NCI-H1417 (cell line): ENCODE measurements at regions not wholly inside any gene's neighbourhood (a gene's known extent, or its start where the extent isn't known, plus 50 kb on each side); places are given as distances from the start of the nearest gene placed in this dataset.
"Not testable (repeated sequence)": the region's sequence is repeated elsewhere in the genome, so short reads cannot be mapped to it uniquely, and the experiment has no call there.

Source experiments
- DNase-seq, 3 experiments: peaks; one replicate each; lab custom pipeline; 2025; lab: John Stamatoyannopoulos, UW

DNA sequence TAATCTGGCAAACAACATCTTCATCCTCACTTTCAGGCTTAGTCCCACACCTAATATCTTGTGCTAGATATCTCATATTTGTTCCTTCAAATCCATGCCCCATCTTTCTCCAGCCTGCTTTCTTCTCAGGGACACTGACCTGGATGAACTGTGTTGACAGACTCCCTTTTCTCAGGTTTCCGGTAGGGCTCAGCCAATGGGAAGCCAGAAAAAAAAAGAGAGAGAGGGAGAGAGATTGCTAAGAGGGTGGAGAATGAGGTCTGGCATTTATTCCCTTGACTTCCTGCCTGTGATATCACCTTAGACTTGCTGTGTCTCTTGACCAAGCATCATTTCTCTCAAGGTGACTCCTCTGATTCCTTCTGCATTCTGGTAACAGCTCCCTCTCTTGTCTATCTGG is 145.6 kb upstream of the ABI3BP start:
- DNase-seq = no peak

DNA sequence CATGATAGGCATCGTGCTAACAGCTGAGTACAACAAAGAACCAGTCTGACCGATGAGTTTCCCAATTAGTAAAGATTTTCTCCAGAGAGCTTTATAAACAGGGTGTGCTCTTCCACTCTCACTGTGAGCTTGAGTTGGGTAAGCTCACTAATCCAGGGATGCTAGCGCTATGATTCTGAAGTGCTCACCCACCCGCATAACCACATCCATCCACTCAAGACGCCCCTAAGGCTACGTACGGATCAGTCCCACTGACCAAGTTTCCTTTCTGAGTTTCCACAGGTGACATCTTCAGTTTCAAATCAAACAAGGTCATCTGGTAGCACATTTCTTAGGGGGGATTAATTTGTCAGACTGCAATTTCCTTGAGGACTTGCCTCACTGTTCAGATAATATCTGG is 141.1 kb upstream of the ABI3BP start:
- no peak for DNase-seq

DNA sequence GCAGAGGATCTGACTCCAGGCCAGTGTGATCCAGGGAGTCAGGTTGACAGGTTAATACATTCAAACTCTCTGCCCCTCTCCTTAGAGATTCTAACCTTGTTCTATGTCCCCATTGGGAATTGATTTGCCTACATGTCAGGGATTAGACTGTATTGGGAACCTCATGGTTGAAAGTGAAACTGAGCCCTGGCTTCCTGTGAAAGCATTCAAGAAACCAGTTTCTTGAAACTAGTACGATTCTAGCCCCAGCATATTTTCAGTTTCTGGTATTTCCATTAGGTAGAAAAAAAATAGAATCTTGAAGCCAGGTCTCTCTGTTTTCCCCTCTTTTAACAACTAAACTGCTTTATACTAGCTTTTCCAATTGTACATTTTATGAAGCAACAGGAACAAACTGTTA is 140.4 kb upstream of the ABI3BP start:
- no peak for DNase-seq

DNA sequence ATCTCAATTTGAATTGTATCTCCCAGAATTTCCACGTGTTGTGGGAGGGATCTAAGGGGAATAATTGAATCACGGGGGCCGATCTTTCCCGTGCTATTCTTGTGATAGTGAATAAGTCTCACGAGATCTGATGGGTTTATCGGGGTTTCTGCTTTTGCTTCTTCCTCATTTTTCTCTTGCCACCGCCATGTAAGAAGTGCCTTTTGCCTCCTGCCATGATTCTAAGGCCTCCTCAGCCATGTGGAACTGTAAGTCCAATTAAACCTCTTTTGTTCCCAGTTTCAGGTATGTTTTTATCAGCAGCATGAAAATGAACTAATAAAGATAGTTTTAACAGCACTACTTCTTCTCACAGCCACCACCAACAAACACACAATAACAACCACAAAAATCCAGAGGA is 140.0 kb upstream of the ABI3BP start:
- not testable (repeated sequence) for DNase-seq

DNA sequence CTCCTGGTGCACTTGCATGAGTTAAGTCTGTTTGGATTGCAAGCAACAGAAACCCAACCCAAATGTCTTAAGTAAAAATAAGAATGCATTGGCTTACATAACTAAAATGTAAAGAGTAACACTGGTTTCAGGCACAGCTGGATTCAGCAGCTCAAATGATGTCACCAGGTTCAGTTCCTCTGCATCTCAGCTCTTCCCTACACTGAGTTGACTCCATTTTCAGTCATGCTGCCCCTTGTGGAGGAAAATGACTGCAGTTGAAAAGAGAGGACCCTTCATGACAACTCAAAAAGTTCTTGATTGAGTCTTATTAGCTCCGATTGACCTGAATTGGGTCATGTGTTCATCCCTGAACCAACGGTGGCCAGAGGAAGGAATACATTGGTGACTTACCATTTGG is 138.5 kb upstream of the ABI3BP start:
- no peak for DNase-seq

DNA sequence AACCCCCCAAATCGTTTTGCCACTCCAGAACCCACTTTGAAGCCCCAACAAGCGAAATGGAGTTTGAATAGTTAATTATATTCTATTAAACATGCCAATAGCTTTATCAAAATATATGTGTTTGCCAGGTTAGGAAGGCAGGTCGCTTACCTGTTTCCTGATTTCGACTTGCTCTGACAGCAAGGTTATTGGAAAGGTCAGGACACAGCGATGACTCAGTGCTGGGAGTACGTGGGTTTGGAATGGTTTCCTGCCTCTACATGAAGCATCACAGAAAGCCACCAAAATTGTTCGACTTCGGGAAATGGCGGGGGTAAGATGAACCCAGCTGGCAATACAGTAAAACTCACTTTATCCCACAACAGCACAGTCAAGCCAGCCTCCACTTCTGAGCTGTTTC is 135.6 kb upstream of the ABI3BP start:
- no peak for DNase-seq

DNA sequence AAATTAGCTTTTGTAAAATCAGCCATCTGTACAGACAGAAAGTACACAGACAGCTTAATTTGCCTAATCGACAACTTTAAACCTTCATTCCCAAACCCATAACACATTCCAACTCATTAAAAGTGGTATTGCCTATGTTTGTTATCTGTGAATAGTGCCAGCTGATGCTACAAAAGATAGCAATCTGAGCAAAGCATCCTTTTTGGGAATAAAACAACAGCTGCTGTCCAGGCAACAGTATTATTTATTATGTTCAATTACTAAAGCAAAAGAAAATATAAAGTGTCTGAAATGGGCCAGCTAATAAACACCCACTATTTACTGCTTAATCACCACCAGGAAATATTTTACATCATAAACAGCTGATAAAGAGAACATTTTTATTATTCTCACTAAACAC is 134.8 kb upstream of the ABI3BP start:
- no peak for DNase-seq

DNA sequence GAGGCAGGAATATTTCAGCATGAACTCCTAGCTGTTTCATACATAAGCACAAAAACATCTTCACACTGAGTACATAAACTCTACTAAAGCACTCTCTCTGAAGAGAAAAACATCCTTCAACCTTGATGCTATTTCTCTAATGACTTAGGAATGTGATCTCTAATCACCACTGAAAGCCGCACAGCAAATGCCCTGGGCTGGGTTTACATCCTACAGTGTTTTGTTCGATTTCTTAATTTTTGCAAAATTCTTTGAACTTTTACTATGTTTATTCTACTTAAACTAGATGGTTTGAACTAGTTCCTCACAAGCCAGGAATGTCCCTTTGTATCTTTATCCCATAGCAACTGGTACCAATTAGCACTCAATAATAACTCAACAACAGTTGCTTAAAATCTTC is 130.9 kb upstream of the ABI3BP start:
- DNase-seq = no peak

DNA sequence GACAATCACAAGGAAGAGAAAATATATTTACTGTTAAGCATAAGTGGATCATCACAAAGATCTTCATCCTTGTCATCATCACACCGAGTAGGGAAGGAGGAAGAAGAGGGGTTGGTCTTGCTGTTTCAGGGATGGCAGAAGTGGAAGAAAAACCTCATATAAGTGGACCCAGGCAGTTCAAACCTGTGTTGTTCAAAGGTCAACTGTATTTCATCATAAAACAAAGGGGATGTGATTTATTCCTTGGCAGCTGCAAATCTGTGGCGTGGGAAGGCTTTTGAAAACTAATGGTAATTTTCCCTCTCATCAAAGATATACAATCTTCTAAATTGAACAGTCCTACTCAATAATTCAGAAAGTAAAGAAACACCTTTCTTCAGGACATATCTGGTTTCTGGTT is 129.9 kb upstream of the ABI3BP start:
- DNase-seq = no peak

DNA sequence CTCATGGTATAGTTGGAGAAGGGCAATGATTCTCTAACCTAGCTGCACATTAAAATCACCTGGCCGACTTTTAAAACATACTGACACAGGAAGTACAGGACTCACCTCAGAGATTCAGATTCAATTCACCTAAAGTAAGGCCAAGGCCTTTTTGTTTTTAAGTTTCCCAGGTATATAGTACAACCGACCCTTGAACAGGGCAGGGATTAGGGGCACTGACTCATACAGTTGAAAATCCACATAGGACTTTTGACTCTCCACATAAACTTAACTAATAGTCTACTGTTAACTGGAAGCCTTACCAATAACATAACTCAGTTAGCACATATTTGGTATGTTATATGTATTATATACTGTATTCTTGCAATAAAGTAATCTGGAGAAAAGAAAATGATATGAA is 129.5 kb upstream of the ABI3BP start:
- no peak for DNase-seq

DNA sequence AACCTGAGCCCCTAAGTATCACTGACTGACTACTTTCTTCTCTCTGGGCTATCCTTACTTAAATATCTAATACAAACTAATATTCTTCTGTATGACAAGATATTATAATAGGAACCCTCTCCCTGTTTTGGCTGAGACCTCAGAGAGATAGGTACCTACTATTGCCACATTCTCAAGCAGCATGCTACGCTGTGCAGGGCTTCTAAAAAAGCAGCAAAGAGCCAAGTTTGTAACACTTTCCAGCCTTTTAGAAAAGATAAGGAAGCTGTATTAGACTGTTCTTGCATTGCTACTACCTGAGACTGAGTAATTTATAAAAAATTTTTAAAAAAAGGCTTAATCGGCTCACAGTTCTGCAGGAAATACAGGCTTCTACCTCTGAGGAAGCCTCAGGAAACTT is 126.8 kb upstream of the ABI3BP start:
- DNase-seq = no peak

DNA sequence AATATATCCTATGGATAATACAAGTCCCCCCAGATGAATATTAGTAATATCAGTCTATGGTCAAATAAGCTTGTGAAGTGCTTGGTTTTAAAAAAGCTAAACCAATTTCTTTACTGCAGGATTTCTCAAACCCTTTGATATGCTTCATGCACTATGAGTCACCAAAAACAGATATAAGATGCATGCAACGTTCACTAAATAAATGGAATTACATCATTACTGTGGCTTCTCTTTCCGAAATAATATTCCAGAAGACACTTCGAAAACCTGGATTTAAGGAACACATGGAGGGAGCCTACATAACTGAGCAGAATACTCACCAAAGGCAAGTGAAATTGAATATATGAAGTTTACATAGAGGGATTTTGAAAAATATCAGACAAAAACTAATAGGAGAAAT is 126.3 kb upstream of the ABI3BP start:
- no peak for DNase-seq

DNA sequence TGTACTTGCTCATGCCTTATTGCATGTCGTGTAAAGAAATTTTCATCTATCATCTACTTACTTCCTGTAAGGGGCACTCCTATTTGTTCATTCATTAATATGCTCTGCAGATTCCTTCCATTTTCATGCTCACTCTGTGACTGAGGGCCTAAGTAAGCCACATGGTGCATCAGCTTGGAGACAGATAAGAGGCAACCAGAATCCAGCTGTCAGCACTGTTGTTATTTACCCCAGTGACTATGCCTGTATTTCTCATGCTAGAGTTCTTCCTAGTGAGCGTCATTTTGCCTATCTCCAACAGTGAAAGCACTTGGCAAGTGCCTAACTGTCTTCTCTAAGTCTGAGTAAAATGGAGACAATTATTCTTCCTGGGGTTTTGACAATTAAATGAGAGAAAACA is 124.8 kb upstream of the ABI3BP start:
- DNase-seq = no peak

DNA sequence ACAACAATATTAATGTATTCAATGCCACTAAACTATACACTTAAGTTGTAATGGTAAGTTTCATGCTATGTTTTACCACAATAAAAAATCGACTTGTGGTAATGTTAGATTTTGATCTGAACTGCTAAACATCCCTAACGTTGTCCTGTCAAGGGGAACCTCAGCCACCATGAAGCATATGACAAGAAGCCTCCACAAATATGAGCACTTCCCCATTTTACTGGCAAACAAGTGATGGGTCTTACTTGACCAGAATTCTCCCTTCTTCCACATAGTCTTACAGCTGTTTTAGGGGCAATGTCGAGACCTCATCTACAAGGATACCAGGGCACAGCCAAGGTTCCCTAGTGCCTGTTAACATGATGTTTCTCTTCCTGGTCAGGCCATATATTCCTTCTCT is 124.2 kb upstream of the ABI3BP start:
- DNase-seq = no peak

DNA sequence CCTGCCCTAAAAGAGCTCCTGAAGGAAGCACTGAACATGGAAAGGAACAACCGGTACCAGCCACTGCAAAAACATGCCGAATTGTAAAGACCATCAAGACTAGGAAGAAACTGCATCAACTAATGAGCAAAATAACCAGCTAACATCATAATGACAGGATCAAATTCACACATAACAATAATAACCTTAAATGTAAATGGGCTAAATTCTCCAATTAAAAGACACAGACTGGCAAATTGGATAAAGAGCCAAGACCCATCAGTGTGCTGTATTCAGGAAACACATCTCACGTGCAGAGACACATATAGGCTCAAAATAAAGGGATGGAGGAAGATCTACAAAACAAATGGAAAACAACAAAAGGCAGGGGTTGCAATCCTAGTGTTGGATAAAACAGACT is 117.1 kb upstream of the ABI3BP start:
- DNase-seq = not testable (repeated sequence)

DNA sequence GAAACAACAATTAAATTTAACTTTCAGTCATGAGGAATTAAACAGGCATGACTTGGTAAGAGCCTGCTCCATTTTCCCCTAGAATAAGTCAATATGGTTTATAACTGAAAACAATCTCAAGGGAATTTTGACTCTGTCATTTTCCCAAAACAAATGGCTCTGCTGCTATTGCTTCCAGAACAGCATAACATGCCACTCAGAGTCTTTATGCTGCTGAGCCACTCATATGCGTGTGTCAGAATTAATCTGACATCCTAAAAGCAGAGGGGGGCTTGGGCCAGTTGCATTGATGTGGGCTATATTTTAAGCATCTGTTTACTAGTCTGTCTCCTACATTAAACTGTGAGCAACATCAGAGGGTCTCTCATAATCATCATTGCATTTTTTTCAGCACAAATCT is 111.1 kb upstream of the ABI3BP start:
- no peak for DNase-seq

DNA sequence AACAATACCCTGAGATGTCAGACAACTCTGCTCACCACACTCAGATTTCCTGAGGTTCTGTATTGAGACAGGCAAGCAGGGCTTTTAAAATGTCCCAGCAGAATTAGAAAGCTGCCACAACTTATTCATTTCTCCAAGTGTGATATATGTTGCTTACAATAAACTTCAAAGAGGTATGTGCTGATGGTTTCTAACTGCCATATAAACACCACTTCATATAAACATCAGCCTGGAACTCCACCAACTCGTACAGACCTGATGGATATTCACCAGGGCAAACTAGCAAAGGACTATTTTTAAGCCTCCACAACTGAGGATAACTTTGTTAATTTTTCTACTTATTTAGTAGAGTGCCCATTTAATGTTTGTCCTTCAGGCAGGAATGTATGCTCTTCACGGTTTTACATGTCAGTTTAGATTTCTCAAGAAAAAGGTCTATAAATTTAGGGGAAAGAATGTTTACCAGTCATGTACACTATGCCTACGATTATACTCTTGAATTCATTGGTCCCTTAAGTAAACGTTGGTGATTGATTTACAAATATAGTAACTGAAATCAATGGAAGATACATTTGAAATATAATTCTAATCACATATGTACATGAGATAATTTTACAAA is 109.6 kb upstream of the ABI3BP start:
- DNase-seq = no peak

DNA sequence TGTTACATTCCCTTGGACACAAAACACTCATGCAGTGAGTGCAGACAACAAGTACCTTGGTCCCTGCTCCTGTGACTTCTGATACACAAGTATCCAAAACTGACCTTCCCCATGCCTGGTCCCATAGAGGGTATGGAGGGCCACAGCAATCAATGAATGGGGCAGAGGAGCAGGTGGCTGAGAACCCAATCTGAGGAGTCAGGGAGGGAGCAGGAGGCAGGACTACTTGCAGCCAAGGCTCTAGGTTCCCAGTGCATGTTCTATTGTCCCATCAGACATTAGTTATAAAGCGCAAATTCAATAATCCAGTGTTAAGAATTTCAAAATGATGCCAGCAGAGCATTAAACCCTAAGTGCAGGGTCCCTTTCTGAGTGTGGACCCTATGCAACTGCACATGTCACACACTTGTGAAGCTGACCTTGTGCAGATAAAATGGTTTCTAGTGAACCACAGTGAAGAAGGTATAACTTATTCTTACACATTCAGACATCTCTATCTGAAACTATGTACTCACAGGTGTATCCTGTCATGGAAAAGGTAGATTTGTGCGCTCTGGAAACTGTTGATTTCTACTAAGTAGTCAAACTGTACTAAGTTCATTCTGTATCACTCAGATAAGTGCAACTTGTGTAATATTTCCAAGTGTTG is 107.3 kb upstream of the ABI3BP start:
- DNase-seq = no peak

DNA sequence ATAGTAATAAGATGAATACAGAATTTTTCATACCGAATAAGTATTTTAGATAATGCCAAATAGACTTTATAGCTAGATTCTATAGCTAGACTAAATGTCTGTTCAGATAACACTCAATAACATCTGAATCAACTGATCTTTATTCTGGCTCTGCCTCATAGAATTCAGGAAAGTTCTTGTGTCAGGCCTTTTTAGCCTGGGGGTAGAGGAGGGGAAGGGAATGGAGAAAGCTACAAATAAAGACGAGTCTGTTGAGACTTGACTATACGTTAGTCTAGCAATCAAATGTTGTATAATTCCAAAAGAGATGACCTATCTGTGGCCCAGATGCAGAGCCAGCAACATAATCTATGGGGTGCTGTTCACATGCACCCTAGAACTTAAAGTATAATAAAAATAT is 106.6 kb upstream of the ABI3BP start:
- no peak for DNase-seq

DNA sequence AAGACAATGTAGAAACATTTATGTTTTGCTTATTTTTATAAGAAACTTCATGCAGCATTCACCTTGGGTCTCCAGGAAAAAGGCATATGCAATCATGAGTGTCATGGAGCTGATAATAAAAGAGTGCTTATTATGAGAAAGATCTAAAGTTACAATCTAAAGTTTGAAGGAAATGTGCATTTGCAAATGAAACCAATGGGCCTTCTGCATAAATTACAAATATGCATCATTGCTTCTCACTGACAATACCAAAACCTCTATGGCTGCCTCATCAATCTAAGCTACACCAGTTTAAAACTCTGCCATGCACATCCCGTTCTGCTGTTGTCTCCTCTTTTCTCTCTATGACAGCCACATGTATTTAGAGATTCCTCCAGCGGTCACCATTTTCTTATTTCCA is 103.2 kb upstream of the ABI3BP start:
- no peak for DNase-seq

DNA sequence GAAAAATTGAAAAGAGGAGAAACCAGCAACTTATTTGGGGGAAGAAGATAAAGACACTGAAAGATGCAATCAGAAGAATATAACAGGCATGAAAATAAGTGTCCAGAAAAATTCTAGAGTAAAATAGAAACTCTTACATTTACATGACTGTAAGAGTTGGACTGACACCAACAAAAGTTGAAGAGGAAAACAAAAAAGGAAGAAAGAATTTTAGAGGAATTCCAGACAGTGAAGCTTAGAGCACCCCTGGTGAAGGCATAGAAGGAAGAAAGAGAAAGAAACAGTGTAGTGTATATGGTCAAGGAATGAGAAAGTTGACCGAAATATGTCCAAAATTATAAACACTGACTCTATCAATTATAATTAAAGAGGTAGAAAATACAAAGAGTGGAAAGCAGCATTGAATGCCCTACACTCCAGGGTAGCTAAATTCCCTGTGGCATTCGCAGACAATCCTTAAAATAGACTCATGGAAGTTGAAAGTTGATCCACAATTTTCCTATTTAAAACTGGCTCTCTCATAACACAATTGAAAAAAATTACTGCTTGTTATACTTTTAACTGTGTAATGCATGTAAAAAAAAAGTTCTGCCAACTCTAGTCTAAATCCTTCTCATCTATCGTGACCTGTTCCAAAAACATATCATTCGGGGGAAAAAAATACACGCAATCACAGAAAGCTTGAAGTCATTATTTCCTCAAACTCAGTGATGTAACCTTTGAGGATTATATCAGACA is 102.6 kb upstream of the ABI3BP start:
- no peak for DNase-seq

DNA sequence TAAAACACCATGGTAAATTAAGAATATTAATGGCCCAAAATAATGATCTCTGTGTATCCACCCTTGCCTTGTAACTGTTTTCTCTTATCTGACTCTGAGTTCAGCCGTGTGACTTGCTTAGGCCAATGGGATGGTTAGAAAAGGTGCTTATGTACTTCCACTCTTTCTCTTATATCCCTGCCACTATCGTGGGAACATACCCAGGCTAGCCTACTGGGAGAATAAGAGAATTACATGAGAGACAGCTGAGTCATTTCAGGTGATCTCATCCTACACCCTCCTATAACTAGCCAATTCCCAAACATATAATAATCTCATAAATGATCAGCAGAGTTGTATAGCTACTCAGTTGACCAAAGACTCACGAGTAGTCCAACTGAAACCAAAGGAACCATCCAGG is 98.3 kb upstream of the ABI3BP start:
- DNase-seq = no peak

DNA sequence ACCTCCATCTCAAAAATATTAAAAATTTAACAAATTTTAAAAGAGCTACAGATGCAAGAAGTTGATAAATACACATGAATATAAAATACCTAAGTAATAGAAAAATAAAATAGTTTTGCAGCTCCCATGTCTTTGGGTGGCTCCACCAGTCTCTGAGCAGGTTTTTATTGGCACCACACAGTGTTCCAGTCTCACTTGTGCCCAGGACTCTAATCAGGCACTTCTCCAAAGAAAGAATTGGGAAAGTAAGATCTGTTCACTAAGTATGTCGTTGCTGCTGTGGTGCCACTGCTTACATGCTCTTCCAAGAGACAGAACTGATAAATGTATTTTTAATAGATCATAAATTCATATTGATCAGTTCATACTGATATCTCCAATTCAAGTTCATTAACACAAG is 92.5 kb upstream of the ABI3BP start:
- DNase-seq = no peak

DNA sequence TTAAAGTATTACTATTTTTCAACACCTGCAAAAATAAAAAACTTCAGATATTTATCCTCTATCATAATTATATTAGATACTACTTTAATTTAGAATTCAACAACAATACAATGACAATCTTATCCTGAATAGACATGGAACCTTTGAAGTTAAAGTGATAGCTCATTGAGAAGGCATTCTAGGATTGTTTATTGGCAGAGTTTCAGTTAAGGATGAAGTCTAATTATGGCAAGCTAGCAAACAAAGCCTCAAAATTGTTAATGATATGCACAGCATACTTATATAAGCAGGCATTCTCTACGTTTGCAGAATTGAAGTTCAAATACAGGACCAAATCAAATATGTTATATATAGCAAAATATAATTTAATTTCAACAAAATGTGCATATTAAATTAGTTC is 91.2 kb upstream of the ABI3BP start:
- DNase-seq = no peak
